ENCODE measurements at regions not wholly inside any gene's neighbourhood (a gene's known extent, or its start where the extent isn't known, plus 50 kb on each side); places are given as distances from the start of the nearest gene placed in this dataset.
"Not testable (repeated sequence)": the region's sequence is repeated elsewhere in the genome, so short reads cannot be mapped to it uniquely, and the experiment has no call there.

GRCh38 chr3:187536185-187536584 lies 134.0 kb downstream of the SST start:
- no peak for DNase-seq

GRCh38 chr3:187533797-187534196 lies 136.4 kb downstream of the SST start:
- DNase-seq: no peak

- DNase-seq: no peak
Measured at GRCh38 chr3:187531831-187532230, 138.4 kb downstream of the SST start.

GRCh38 chr3:187522890-187523289 lies 147.3 kb downstream of the SST start:
- DNase-seq: no peak

GRCh38 chr3:187522293-187522692 lies 147.9 kb downstream of the SST start:
- no peak for DNase-seq

- DNase-seq: no peak
Measured at GRCh38 chr3:187521546-187521945, 148.6 kb downstream of the SST start.

GRCh38 chr3:187520027-187520945 lies 149.9 kb downstream of the SST start:
- DNase-seq: no peak

GRCh38 chr3:187519428-187519890 lies 150.7 kb downstream of the SST start:
- DNase-seq: no peak

GRCh38 chr3:187518616-187519015 lies 150.4 kb downstream of the RTP4 start:
- no peak for DNase-seq

- DNase-seq: no peak
Measured at GRCh38 chr3:187518207-187518606, 150.0 kb downstream of the RTP4 start.

- no peak for DNase-seq
Measured at GRCh38 chr3:187516446-187517185, 148.4 kb downstream of the RTP4 start.

- no peak for DNase-seq
Measured at GRCh38 chr3:187507905-187508304, 139.7 kb downstream of the RTP4 start.

GRCh38 chr3:187507266-187507665 lies 139.1 kb downstream of the RTP4 start:
- DNase-seq: no peak

- no peak for DNase-seq
Measured at GRCh38 chr3:187504435-187504834, 136.2 kb downstream of the RTP4 start.

- DNase-seq: no peak
Measured at GRCh38 chr3:187498211-187498724, 130.1 kb downstream of the RTP4 start.

- no peak for DNase-seq
Measured at GRCh38 chr3:187497052-187497451, 128.9 kb downstream of the RTP4 start.

GRCh38 chr3:187494056-187494455 lies 125.9 kb downstream of the RTP4 start:
- not testable (repeated sequence) for DNase-seq

- DNase-seq: no peak
Measured at GRCh38 chr3:187491371-187491770, 123.2 kb downstream of the RTP4 start.

GRCh38 chr3:187490366-187490765 lies 122.2 kb downstream of the RTP4 start:
- DNase-seq: no peak

GRCh38 chr3:187484547-187485295 lies 116.5 kb downstream of the RTP4 start:
- no peak for DNase-seq

GRCh38 chr3:187481426-187481825 lies 113.2 kb downstream of the RTP4 start:
- DNase-seq: no peak

- DNase-seq: not testable (repeated sequence)
Measured at GRCh38 chr3:187475613-187476012, 107.4 kb downstream of the RTP4 start.
